Neural cell (in vitro differentiated cells): ENCODE measurements at regions not wholly inside any gene's neighbourhood (a gene's known extent, or its start where the extent isn't known, plus 50 kb on each side); places are given as distances from the start of the nearest gene placed in this dataset.

ENCODE experiments used
- RAD21 ChIP-seq: fragments of 450-650 bp; conservative IDR thresholded peaks from 2 replicates; pipeline ENCODE4 v1.6.1; 2014; ENCODE audit warnings: antibody characterized with exemption, mild to moderate bottlenecking, moderate library complexity
- TF ChIP-seq, protein P1 (sequence below): fragments of 450-650 bp; IDR thresholded peaks from 2 replicates; pipeline ENCODE4 v1.5.1; 2014; ENCODE audit warnings: antibody characterized with exemption, mild to moderate bottlenecking, moderate library complexity; ENCODE audit not compliant: poor library complexity, severe bottlenecking
- TF ChIP-seq, protein P2 (sequence below): IDR thresholded peaks from 2 replicates; pipeline ENCODE4 v1.6.1; 2012; ENCODE audit warnings: borderline replicate concordance

DNA sequence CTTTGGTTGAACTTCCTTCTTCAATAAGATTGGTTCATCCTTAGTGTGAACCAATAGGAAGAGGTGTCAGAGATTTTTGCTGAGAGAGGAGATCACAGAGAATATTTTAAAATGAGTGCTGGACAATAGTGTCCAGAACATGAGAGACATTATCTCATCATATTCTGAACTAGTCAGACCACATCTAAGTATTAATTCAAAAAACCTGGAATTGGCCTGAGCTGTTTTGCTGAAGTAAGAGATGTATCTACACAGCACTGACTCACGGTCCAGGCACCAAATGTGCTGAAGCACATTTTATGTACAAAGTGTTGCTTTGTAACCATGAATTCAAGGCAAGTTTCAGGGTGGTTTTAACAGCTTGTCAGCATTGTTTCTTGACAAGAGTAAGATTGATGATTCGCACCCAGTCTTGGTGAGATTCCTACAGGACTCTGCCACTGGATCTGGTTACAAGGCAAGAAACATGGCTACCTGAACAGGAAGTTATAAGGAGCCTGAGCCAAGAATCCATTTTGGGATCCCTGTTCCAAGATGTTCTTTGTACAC, 178.2 kb upstream of the HEY2 start:
- TF ChIP-seq, protein P1, sequence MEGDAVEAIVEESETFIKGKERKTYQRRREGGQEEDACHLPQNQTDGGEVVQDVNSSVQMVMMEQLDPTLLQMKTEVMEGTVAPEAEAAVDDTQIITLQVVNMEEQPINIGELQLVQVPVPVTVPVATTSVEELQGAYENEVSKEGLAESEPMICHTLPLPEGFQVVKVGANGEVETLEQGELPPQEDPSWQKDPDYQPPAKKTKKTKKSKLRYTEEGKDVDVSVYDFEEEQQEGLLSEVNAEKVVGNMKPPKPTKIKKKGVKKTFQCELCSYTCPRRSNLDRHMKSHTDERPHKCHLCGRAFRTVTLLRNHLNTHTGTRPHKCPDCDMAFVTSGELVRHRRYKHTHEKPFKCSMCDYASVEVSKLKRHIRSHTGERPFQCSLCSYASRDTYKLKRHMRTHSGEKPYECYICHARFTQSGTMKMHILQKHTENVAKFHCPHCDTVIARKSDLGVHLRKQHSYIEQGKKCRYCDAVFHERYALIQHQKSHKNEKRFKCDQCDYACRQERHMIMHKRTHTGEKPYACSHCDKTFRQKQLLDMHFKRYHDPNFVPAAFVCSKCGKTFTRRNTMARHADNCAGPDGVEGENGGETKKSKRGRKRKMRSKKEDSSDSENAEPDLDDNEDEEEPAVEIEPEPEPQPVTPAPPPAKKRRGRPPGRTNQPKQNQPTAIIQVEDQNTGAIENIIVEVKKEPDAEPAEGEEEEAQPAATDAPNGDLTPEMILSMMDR, result no peak
- TF ChIP-seq, protein P2, sequence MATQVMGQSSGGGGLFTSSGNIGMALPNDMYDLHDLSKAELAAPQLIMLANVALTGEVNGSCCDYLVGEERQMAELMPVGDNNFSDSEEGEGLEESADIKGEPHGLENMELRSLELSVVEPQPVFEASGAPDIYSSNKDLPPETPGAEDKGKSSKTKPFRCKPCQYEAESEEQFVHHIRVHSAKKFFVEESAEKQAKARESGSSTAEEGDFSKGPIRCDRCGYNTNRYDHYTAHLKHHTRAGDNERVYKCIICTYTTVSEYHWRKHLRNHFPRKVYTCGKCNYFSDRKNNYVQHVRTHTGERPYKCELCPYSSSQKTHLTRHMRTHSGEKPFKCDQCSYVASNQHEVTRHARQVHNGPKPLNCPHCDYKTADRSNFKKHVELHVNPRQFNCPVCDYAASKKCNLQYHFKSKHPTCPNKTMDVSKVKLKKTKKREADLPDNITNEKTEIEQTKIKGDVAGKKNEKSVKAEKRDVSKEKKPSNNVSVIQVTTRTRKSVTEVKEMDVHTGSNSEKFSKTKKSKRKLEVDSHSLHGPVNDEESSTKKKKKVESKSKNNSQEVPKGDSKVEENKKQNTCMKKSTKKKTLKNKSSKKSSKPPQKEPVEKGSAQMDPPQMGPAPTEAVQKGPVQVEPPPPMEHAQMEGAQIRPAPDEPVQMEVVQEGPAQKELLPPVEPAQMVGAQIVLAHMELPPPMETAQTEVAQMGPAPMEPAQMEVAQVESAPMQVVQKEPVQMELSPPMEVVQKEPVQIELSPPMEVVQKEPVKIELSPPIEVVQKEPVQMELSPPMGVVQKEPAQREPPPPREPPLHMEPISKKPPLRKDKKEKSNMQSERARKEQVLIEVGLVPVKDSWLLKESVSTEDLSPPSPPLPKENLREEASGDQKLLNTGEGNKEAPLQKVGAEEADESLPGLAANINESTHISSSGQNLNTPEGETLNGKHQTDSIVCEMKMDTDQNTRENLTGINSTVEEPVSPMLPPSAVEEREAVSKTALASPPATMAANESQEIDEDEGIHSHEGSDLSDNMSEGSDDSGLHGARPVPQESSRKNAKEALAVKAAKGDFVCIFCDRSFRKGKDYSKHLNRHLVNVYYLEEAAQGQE, result no peak
- TF ChIP-seq RAD21, result no peak
